Retinal pigment epithelial cell (primary cell): ENCODE measurements at regions not wholly inside any gene's neighbourhood (a gene's known extent, or its start where the extent isn't known, plus 50 kb on each side); places are given as distances from the start of the nearest gene placed in this dataset.

Source experiments
- DNase-seq: peaks from one replicate; pipeline ENCODE4 v3.0.0-alpha.2; 2010; ENCODE audit warnings: low read depth
- H3K4me3 ChIP-seq: 2 replicates; pipeline ENCODE4 v1.5.1; 2011; ENCODE audit warnings: mild to moderate bottlenecking, low read length, control low read depth, moderate library complexity
- TF ChIP-seq, protein P1 (sequence below): conservative IDR thresholded peaks from 2 replicates; pipeline ENCODE4 v1.5.1; 2011; ENCODE audit warnings: low read depth, low read length, control low read depth, inconsistent platforms

DNA sequence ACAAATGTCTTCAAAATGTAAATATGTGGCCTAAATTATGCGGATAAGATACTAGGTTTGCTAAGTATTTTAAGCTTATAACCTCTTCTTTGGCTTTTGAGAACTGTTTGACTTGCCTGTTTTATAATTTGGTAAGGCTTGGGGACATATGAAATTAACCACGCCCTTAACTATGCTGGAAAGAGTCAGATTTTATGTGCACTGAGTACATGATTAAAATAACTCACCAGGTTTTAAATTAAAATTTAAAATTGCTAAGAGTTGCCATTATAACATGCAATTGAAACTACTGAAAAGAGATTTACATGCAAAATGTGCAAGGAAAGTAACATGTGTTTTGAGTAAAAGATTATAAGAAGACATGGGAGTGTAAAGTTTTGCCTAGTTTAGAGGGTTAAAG is 141.9 kb downstream of the WDR11 start:
- no peak overlapping the region for H3K4me3 ChIP-seq
- TF ChIP-seq, protein P1, sequence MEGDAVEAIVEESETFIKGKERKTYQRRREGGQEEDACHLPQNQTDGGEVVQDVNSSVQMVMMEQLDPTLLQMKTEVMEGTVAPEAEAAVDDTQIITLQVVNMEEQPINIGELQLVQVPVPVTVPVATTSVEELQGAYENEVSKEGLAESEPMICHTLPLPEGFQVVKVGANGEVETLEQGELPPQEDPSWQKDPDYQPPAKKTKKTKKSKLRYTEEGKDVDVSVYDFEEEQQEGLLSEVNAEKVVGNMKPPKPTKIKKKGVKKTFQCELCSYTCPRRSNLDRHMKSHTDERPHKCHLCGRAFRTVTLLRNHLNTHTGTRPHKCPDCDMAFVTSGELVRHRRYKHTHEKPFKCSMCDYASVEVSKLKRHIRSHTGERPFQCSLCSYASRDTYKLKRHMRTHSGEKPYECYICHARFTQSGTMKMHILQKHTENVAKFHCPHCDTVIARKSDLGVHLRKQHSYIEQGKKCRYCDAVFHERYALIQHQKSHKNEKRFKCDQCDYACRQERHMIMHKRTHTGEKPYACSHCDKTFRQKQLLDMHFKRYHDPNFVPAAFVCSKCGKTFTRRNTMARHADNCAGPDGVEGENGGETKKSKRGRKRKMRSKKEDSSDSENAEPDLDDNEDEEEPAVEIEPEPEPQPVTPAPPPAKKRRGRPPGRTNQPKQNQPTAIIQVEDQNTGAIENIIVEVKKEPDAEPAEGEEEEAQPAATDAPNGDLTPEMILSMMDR, result no peak
- no peak for DNase-seq

DNA sequence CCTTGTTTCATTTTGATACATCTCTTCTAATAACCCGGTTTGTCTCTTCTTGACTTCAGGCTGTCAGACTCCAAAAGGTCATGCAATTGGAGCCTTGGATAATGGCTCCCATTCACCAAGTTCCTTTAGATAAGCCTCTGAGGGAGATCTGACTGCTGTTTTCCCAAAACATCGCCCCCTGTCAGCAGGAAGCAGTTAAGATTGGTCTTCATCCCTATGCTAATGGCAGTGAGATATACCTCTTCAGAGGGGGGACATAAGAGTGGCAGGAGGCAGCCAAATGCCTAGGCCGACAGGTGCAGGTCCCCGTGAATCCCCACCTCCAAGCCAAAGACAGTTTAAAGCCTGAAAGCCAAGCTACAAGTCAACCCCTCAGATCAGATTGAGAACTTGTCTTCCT is 144.6 kb downstream of the WDR11 start:
- DNase-seq, result no peak
- no peak overlapping the region for H3K4me3 ChIP-seq
- TF ChIP-seq, protein P1, result no peak

DNA sequence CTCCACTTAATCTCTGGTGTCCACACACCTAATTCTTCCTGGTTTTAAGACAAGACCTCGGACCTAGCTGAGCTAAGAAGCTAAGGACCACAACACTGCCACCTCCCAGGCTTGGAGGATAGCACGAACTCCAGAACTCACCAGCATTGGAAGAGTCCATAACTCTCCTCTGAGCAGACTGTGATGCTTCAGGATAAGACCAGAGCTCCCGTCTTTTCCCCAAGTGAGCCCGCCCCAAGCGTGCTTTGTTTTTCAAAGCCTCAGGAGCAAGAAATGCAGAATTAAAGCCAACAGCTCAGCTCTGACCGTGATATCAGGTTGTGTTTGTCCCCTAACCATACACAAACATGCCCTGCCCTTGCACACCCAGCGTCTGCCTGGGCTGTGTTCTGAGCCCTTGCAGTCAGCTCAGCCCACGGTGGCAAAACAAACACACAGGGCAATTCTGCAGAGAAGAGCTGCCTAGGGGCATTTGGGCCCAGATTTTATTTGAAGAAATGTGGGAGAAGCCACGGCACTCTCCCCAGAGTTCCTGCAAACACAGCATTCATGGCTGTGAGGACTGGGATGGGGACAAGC is 145.4 kb downstream of the WDR11 start:
- H3K4me3 ChIP-seq, result no peak overlapping the region
- TF ChIP-seq, protein P1, result no peak
- DNase-seq, result no peak

DNA sequence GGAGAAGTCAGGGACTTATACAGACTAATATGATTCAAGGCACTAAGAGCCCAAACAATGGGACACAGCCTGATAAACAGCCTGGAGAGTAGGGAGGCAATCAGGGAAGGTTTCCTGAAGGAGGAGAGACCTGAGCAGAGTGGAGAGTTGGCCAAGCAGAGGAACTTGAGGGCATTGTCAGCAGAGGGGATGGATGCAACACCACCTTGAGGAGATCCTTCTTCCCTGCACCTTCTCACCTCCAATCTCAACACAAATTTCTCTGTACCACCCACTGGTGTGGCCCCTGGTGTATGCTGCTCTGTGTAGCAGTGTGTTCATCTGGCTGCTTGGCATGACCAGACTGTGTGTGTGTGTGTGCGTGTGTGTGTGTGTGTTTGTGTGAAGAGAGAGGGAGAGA is 146.2 kb downstream of the WDR11 start:
- DNase-seq, result no peak
- TF ChIP-seq, protein P1, result no peak
- no peak overlapping the region for H3K4me3 ChIP-seq

DNA sequence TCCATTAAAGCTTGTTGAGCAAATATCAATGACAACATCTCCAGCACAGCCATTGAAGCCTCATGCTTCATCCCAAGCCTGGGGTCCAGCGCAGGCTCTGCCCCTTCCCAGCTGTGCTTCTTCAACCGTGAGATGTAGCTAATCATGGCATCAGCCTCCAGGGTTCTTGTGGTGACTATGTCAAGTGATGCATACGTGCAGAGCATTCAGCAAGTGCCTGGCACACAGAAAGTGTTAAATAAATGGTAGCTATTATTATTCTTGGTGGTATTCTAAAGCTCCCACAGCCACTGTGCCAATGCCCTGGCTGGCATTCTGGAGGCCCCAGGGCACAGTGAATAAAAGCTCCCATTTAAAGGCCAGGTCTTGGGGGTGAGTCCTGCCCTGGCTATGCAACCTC is 146.6 kb downstream of the WDR11 start:
- DNase-seq, result no peak
- TF ChIP-seq, protein P1, result no peak
- no peak overlapping the region for H3K4me3 ChIP-seq

DNA sequence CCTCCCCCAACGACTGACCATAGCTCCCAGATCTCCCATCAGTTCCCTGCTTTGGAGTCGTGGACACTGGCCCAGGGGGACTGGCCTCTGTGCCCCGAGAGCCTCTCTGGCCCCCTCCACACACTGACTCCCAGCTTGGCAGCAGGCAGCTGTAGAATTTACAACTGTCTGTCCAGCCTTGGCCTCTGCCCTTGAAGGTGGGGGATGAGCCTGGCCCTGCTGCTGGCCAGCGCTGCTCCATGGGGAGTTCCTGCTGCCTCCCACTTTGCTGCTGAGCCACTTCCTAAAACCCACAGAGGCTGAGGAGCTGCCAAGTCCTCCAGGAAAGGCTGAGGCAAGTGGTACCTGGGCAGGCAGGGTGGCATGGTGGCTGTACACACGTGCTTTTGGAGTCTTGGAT is 147.1 kb downstream of the WDR11 start:
- TF ChIP-seq, protein P1, result no peak
- no peak overlapping the region for H3K4me3 ChIP-seq
- no peak for DNase-seq

DNA sequence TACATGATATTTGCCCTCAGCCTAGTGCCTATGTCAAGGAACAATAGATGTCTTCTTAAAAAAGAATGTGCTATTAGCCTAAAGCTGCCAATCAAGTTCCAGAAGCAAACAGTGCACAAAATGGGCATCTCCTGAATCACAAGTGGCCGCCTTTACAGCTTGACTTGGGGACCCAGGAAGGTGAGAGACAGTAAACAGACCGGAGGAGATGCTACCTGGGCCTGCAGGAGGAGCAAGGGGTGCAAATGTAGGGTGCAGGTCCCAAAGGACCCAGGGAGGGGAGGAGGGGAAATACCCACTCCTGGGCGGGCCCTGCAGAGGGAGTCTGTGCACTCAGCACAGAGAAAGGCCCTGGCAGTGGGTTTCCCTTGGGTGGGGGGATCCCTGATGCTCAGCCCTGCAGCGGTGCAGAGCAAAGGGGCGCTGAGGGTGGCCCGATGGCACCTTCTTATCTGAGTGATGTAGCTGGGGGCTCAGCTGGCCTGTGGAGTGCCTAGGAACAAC is 147.7 kb downstream of the WDR11 start:
- TF ChIP-seq, protein P1, result no peak
- DNase-seq, result no peak
- no peak overlapping the region for H3K4me3 ChIP-seq
